ENCODE measurements at regions not wholly inside any gene's neighbourhood (a gene's known extent, or its start where the extent isn't known, plus 50 kb on each side); places are given as distances from the start of the nearest gene placed in this dataset.
"Not testable (repeated sequence)": the region's sequence is repeated elsewhere in the genome, so short reads cannot be mapped to it uniquely, and the experiment has no call there.

- H3K27ac Mint-ChIP-seq; H2AFZ ChIP-seq (ENCODE audit: insufficient read depth, low read depth, low read length, poor library complexity, severe bottlenecking); H3K9me3 Mint-ChIP-seq; H3K4me2 ChIP-seq (replicated peaks; ENCODE audit: extremely low read depth, low read length, poor library complexity, severe bottlenecking); H4K20me1 ChIP-seq (ENCODE audit: insufficient read depth, low read length); H3K9ac ChIP-seq (ENCODE audit: insufficient read depth, low read length, poor library complexity, severe bottlenecking); H3K4me3 ChIP-seq (replicated peaks in 1 of 3; ENCODE audit: low read depth in 2 of 3, low read length in 3 of 3); intact Hi-C loops (cut with micrococcal nuclease); H3K27me3 ChIP-seq (ENCODE audit: control insufficient read depth in 2 of 2, insufficient read depth in 2 of 2, low read length in 2 of 2); H3K27me3 Mint-ChIP-seq (ENCODE audit: low read depth in 3 of 3); H3K36me3 ChIP-seq (replicated peaks in 1 of 2; ENCODE audit: control insufficient read depth in 1 of 2, insufficient read depth in 2 of 2, low read length in 2 of 2); H3K4me1 Mint-ChIP-seq; H3K4me1 ChIP-seq (ENCODE audit: control insufficient read depth in 1 of 2, insufficient read depth in 2 of 2, low read length in 2 of 2); H3K79me2 ChIP-seq (ENCODE audit: insufficient read depth, low read length); H3K4me3 Mint-ChIP-seq; H3K36me3 Mint-ChIP-seq; H3K27ac ChIP-seq (ENCODE audit: low read depth in 1 of 2, low read length in 2 of 2); H3K9me3 ChIP-seq (replicated peaks in 1 of 2; ENCODE audit: control insufficient read depth in 1 of 2, insufficient read depth in 1 of 2, low read length in 2 of 2): not testable (repeated sequence)
- peak; percentile 72 for TF ChIP-seq CTCF (IDR thresholded peaks at IDR 0.05)
- WGBS (ENCODE audit: insufficient coverage): no CpG with 5 or more reads among the region's 19 CpGs
- peak in 2 of 3 donors; percentile 0 to 2 for DNase-seq
These were observed 125.9 kb upstream of the RRN3 start for GRCh38 chr16:15219679-15220615.

DNA sequence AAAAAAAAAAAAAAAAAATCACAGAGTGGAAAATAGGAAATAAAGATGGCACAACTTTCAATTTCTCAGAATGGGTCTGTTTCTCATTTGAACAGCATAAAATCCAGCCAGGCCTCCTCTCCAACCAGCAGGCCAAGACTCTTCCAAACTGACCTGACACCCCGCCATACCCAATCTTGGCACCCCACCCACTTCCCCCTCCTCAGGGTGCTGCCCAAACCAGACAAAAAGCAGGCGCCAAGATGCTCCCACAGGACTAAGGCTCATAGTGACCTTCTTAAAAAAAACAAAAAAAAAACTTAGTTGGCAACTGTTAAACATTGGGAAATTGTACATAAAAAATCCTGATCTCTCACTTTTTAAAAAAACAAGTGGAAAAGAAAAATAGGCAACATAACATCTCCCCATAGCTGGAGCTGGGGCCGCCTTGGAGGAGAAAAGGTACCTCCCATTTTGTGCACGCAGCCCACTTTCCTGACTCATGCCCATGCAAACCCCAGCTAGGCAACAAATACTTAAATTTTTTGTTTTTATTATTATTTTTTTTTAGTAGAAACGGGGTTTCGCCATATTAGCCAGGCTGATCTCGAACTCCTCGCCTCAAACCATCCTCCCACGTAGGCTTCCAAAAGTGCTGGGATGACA, 124.9 kb upstream of the RRN3 start:
- H2AFZ ChIP-seq (ENCODE audit: insufficient read depth, low read depth, low read length, poor library complexity, severe bottlenecking); H3K4me3 ChIP-seq (replicated peaks in 1 of 3; ENCODE audit: low read depth in 2 of 3, low read length in 3 of 3); H3K9me3 ChIP-seq (replicated peaks in 1 of 2; ENCODE audit: control insufficient read depth in 1 of 2, insufficient read depth in 1 of 2, low read length in 2 of 2); H3K27ac ChIP-seq (ENCODE audit: low read depth in 1 of 2, low read length in 2 of 2); H3K36me3 Mint-ChIP-seq; H4K20me1 ChIP-seq (ENCODE audit: insufficient read depth, low read length); H3K9me3 Mint-ChIP-seq; H3K4me2 ChIP-seq (replicated peaks; ENCODE audit: extremely low read depth, low read length, poor library complexity, severe bottlenecking); H3K27me3 Mint-ChIP-seq (ENCODE audit: low read depth in 3 of 3); H3K9ac ChIP-seq (ENCODE audit: insufficient read depth, low read length, poor library complexity, severe bottlenecking); H3K36me3 ChIP-seq (replicated peaks in 1 of 2; ENCODE audit: control insufficient read depth in 1 of 2, insufficient read depth in 2 of 2, low read length in 2 of 2); DNase-seq; H3K4me3 Mint-ChIP-seq; intact Hi-C loops (cut with micrococcal nuclease); H3K27me3 ChIP-seq (ENCODE audit: control insufficient read depth in 2 of 2, insufficient read depth in 2 of 2, low read length in 2 of 2); H3K27ac Mint-ChIP-seq; H3K4me1 ChIP-seq (ENCODE audit: control insufficient read depth in 1 of 2, insufficient read depth in 2 of 2, low read length in 2 of 2); H3K4me1 Mint-ChIP-seq; H3K79me2 ChIP-seq (ENCODE audit: insufficient read depth, low read length): not testable (repeated sequence)
- no CpG with 5 or more reads among the region's 9 CpGs for WGBS (ENCODE audit: insufficient coverage)

- H2AFZ ChIP-seq (ENCODE audit: insufficient read depth, low read depth, low read length, poor library complexity, severe bottlenecking); H3K9me3 Mint-ChIP-seq; H3K4me3 Mint-ChIP-seq; H3K79me2 ChIP-seq (ENCODE audit: insufficient read depth, low read length); H3K9me3 ChIP-seq (replicated peaks in 1 of 2; ENCODE audit: control insufficient read depth in 1 of 2, insufficient read depth in 1 of 2, low read length in 2 of 2); H3K27ac ChIP-seq (ENCODE audit: low read depth in 1 of 2, low read length in 2 of 2); H3K36me3 Mint-ChIP-seq; H3K4me1 ChIP-seq (ENCODE audit: control insufficient read depth in 1 of 2, insufficient read depth in 2 of 2, low read length in 2 of 2); H3K27ac Mint-ChIP-seq; H3K4me1 Mint-ChIP-seq; H3K36me3 ChIP-seq (replicated peaks in 1 of 2; ENCODE audit: control insufficient read depth in 1 of 2, insufficient read depth in 2 of 2, low read length in 2 of 2); intact Hi-C loops (cut with micrococcal nuclease); H3K4me3 ChIP-seq (replicated peaks in 1 of 3; ENCODE audit: low read depth in 2 of 3, low read length in 3 of 3); H3K9ac ChIP-seq (ENCODE audit: insufficient read depth, low read length, poor library complexity, severe bottlenecking); DNase-seq; H3K27me3 ChIP-seq (ENCODE audit: control insufficient read depth in 2 of 2, insufficient read depth in 2 of 2, low read length in 2 of 2); H4K20me1 ChIP-seq (ENCODE audit: insufficient read depth, low read length); H3K4me2 ChIP-seq (replicated peaks; ENCODE audit: extremely low read depth, low read length, poor library complexity, severe bottlenecking); H3K27me3 Mint-ChIP-seq (ENCODE audit: low read depth in 3 of 3): not testable (repeated sequence)
- no CpG with 5 or more reads among the region's 10 CpGs for WGBS (ENCODE audit: insufficient coverage)
These were observed 113.3 kb upstream of the RRN3 start for GRCh38 chr16:15207202-15207981.
